ENCODE measurements at regions not wholly inside any gene's neighbourhood (a gene's known extent, or its start where the extent isn't known, plus 50 kb on each side); places are given as distances from the start of the nearest gene placed in this dataset.

GRCh38 chr20:19920381-19921138 is 96.6 kb upstream of the NAA20 start (continued):
- TF ChIP-seq DBP (CRISPR knock-in tag; IDR thresholded peaks at IDR 0.05; ENCODE audit: not compliant biosample characterization) (no peak), MED1 (CRISPR knock-in tag; IDR thresholded peaks at IDR 0.05) (peak; percentile 97), HES4 (CRISPR knock-in tag; IDR thresholded peaks at IDR 0.05; ENCODE audit: borderline replicate concordance) (no peak), ZNF460 (CRISPR knock-in tag; IDR thresholded peaks at IDR 0.05; ENCODE audit: borderline replicate concordance) (no peak), ZNF674 (CRISPR knock-in tag; IDR thresholded peaks at IDR 0.05; ENCODE audit: low read depth) (no peak), CEBPZ (IDR thresholded peaks at IDR 0.05; ENCODE audit: low read length) (no peak), SIX1 (CRISPR knock-in tag; IDR thresholded peaks at IDR 0.05; ENCODE audit: borderline replicate concordance) (peak; percentile 60; the same call in 1 of the 2 replicates), ZNF879 (CRISPR knock-in tag; IDR thresholded peaks at IDR 0.05) (no peak), KLF9 (CRISPR knock-in tag; IDR thresholded peaks at IDR 0.05; ENCODE audit: low read depth) (no peak), ZSCAN9 (CRISPR knock-in tag; IDR thresholded peaks at IDR 0.05; ENCODE audit: borderline replicate concordance) (0 out of 2 replicates have a peak, but pooled peaks have one; percentile 31), FOXA1 (IDR thresholded peaks at IDR 0.05) (no peak), FOXA1 (CRISPR knock-in tag; IDR thresholded peaks at IDR 0.05) (peak; percentile 71), NFKBIZ (CRISPR knock-in tag; IDR thresholded peaks at IDR 0.05) (peak; percentile 94), BRCA1 (CRISPR knock-in tag; IDR thresholded peaks at IDR 0.05) (no peak), YEATS2 (CRISPR knock-in tag; IDR thresholded peaks at IDR 0.05; ENCODE audit: borderline replicate concordance) (peak; percentile 77; the same call in 1 of the 2 replicates), MATR3 (CRISPR knock-in tag; IDR thresholded peaks at IDR 0.05) (no peak), IRF2 (CRISPR knock-in tag; IDR thresholded peaks at IDR 0.05) (peak; percentile 88), ZNF619 (CRISPR knock-in tag; IDR thresholded peaks at IDR 0.05) (no peak), SOX6 (IDR thresholded peaks at IDR 0.05) (no peak), SOX6 (CRISPR knock-in tag; IDR thresholded peaks at IDR 0.05) (peak; percentile 98), SAP130 (CRISPR knock-in tag; IDR thresholded peaks at IDR 0.05; ENCODE audit: low read depth) (peak; percentile 84), SMAD3 (CRISPR knock-in tag; IDR thresholded peaks at IDR 0.05) (peak; percentile 93; the same call in 1 of the 2 replicates), ZNF275 (CRISPR knock-in tag; IDR thresholded peaks at IDR 0.05; ENCODE audit: borderline replicate concordance) (no peak), ATF4 (CRISPR knock-in tag; IDR thresholded peaks at IDR 0.05) (peak; percentile 65 to 99; a peak in 3 of 4 replicates), RFX3 (CRISPR knock-in tag; IDR thresholded peaks at IDR 0.05) (no peak), PHF21A (CRISPR knock-in tag; IDR thresholded peaks at IDR 0.05) (peak; percentile 50; the same call in 1 of the 2 replicates), ZNF24 (IDR thresholded peaks at IDR 0.05) (0 out of 2 replicates have a peak, but pooled peaks have one; percentile 24)

Measured in HepG2 (cell line).